ENCODE measurements at regions not wholly inside any gene's neighbourhood (a gene's known extent, or its start where the extent isn't known, plus 50 kb on each side); places are given as distances from the start of the nearest gene placed in this dataset.
"Not testable (repeated sequence)": the region's sequence is repeated elsewhere in the genome, so short reads cannot be mapped to it uniquely, and the experiment has no call there.

DNA sequence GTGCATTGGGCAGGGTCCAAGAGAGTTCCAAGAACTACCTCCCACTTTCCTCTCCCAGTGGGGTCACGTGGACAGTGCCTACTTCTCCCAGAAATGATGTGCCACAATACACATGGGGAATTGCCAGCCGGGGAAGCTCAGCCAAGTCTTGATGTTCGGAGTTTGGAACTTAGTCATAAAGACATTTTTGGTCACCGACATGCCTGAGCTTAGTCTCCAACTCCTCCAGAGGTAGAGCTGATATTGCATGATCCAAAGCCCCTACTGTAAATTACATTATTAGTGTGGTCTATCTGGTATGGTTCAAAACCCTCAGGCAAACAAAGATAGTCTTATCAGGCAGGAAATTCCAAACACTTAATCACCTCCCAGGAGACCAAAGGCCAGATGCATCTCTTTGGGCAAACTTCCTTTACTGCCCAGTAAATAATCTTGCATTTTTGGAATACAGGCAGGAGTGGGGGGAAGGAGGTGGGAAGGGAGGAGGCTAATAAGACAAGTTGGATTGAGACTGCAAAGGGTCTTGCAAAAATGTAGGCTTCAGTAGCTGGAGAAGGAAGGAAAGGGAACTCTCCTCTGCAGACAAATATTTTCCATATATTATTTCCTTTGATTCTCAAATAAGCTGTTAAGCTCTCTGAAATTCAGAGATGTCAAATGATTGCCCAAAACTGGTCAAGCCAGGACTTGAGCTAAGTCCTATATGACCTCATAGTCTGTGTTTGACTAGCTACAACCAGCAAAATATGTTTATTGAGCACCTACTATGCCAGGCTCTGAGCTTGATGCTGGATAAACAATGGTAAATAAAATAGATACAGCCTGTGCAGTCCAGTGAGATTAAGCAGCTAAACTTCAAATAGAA is 99.4 kb downstream of the DRD1 start:
- DNase-seq: no peak

DNA sequence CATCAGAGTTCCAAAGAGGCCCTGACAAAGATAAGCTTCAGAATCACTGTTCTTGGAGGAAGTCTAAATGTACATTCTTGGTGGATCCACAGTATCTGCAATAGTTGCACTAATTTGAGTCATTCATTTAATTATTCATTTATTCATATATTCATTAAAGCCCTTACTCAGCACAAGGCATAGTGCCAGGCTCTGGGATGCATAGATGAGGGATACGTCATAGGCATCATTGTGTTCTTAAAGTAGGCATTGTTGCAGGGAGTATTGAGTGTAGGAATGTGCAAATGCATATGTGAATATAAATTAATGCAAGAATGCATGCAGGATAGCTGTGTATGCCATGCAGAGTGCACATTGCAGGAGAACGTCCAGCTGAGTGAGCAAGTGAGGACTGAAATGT is 100.7 kb downstream of the DRD1 start:
- no peak for DNase-seq

DNA sequence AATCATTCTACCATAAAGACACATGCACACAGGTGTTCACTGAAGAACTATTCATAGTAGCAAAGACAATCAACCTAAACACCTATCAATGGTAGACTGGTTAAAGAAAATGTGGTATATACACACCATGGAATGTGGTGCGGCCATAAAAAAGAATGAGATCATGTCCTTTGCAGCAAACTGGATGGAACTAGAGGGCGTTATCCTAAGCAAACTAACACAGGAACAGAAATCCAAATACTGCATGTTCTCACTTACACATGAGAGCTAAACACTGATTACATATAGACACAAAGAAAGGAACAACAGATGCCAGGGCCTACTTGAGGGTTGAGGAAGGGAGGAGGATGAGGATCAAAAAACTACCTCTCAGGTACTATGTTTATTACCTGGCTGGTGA is 103.8 kb downstream of the DRD1 start:
- DNase-seq: no peak

DNA sequence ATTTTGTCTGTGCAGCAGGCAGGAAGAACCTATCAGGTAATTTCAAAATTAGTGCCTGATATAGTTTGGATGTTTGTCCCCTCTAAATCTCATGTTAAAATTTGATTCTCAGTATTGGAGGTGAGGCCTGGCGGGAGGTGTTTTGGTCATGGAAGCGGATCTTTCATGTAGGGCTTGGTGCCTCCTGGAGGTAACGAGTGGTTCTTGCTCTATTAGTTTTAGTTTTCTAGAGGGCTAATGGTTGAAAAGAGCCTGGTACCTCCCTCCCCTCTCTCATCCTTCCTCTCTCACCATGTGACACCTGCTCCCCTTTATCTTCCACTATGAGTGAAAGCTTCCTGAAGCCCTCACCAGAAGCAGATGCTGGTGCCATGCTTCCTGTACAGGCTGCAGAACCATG is 106.3 kb downstream of the DRD1 start:
- no peak for DNase-seq

DNA sequence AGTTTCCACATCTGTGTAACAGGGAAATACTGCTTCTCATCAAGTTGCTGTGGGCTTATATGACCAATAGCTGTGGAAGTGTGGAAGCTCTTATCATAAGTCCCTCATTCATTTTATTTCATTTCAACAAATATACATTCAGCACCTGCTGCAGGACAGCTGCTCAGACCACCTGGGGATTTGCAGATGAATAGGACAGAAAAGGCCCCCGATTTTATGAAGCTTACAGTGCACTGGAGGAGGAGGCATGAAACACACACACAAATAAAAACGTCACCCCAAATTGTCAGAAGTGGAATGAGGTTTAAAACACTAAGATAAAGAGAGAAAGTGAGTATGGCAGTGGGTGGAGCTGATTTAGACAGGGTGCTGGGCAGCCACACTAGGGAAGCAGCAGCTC is 107.2 kb downstream of the DRD1 start:
- DNase-seq: no peak

DNA sequence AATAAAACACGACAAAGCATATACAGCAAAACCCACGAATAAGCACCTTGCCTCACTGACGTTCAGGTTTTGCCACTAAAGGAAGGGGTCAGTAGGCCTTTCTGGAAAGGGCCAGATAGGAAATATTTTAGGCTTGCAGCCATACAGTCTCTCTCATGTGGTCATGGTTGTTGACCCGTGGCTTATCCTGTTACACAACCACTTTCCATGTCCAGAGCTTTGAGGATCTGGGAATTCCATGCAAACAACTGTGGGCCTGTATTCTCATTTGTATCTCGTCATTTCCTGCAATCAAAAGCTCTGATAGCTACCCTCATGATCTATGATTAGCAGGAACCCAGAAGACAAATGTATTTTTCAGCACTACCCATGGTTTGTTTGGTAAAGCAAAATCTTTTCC is 108.3 kb downstream of the DRD1 start:
- DNase-seq: no peak

DNA sequence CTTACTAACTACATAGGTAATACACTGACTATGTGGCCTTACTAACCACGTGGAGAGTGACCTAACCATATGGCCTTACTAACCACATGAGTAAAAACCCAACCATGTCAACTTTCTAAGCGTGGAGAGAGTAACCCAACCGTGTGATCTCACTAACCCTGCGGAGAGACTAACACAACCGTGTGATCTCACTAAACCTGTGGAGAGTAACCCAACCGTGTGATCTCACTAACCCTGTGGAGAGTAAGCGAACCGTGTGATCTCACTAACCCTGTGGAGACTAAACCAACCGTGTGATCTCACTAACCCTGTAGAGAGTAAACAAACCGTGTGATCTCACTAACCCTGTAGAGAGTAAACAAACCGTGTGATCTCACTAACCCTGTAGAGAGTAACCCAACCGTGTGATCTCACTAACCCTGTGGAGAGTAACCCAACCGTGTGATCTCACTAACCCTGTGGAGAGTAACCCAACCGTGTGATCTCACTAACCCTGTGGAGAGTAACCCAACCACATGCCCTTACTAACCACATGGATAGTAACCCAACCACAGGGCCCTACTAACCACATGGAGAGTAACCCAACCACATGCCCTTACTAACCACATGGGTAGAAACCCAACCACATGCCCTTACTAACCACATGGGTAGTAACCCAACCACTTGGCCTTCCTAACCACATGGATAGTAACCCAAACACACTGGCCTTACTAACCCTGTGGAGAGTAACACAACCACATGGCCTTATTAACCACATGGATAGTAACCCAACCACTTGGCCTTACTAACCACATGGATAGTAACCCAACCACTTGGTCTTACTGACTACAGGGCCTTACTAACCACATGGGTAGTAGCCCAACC is 112.6 kb downstream of the DRD1 start:
- DNase-seq: not testable (repeated sequence)

DNA sequence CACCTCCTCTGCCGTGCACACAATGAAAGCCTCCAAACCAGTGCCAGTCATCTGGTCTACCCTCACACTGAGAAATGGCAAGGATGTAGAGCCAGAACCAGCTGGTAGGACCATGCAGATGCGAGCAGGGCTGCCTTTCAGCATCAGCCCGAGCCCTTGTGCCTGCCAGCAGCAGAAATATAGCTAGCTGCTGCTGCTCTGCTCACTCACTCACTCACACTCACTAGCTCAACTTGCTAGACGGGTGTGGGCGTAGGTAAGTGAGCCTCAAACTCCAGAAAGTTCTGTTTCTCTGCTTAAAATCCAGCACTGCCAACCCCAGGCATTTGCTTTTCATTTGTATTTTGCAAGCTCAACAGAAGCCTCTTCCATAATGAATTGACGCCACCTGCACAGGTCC is 114.0 kb downstream of the DRD1 start:
- DNase-seq: no peak

DNA sequence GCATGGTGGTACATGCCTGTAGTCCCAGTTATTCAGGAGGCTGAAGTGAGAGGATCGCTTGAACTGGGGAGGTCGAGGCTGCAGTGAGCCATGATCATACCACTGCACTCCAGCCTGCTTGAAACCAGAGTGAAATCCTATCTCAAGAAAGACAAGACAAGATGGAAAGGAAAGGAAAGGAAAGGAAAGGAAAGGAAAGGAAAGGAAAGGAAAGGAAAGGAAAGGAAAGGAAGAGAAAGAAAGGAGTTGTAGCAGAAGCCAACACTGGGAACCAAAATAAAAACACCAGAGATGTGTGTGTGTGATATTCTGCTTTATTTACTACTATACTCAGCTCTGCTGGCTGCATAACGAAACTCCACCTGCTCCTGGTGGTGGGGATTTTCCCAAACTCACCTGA is 115.3 kb downstream of the DRD1 start:
- DNase-seq: no peak

DNA sequence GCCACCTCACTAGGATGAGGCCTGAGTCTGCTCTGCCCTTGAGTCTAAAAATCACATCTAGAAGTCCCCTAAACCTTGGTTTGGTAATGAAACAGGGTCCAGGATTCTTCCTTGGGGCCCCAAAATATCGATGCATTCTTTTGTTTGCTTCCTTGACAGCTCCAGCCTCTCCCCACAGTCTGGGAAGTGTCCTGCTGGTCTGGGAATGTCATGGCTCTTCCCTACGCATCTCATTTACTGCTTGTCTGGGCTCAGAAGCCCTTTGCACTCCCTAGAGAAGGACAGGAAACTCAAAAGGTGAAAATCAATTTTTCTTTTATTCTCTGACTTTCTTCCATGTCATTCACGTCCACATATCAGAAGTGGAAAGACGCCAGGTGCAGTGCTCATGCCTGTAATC is 115.8 kb downstream of the DRD1 start:
- no peak for DNase-seq

DNA sequence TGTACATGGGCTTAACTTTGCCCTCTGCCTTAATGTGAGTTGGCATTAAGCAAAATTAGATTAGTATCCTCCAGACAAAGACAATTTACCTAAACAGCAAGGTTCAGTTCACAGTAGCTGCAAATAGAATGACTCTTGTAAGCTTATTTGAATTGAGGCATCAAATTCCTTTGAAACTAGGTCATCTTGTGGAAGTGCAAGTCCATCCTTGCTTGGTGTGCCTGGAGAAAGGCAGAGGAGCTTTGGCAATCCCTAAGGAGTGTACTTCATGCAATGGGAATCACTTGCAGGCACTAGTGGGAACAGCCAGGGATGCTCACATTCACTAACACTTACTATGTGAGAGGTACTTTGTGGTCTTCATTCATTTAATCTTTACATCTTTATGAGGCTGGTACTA is 118.3 kb downstream of the DRD1 start:
- DNase-seq: no peak

DNA sequence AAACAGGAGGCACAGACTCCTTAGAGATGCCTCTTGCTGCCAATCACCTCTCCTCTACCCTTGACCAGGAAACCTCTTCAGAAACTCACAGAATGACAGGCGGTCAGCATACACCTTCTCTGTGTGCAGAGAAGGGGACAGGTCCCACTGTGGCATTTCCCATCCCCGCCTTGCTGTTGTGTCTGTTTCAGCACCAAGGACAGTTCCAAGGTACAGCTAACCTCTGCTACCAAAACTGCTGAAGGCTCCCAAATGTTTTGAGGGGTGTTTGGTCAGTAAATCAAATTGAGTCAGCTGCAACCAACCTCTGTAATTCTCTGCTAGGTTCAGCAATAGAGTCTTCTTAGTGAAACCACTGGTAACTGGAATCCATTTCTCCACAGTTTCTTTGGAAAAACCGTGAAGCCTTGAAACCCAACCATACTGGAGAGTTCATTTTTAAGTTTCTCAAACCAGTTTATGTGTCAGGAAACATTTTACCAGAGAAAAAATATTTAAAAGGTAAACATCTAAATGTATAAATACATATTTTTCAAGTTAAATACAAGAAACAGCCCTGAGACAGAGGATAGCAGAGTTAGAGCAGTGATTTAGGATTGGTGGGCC is 122.0 kb downstream of the DRD1 start:
- DNase-seq: no peak

DNA sequence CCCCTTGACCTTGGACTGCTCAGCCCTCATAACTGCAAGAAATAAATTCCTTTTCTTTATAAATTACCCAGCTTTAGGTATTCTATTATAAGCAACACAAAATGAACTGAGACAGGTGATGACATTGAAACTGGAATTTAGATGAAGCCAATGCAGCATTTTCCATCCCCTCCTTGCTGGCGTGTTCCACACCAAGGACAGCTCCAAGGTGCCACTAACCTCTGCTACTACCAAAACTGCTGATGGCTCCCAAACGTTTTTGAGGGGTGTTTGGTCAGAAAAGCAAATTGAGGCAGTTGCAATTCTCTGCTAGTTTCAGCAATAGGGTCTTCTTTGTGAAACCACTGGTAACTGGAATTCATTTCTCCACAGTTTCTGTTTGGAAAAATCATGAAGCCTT is 124.8 kb downstream of the DRD1 start:
- DNase-seq: no peak

DNA sequence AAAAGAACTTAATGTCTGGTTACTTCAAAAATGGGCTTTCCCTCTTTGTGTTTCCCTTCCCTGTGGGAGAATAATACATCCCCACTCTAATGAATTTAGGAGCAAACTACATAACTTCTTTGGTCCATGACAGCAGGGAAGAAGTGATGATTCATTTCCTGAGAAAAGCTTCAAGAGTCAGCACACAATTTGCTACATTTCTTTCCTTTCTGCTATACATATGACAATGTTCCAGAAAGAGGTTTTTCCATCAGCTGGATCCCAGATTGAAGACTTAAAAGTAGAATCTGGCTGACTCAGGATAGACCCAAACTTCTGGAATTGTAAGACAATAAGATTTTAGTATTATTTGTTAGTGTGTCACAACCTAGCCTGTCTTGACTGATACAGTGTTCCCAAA is 126.1 kb downstream of the DRD1 start:
- no peak for DNase-seq

DNA sequence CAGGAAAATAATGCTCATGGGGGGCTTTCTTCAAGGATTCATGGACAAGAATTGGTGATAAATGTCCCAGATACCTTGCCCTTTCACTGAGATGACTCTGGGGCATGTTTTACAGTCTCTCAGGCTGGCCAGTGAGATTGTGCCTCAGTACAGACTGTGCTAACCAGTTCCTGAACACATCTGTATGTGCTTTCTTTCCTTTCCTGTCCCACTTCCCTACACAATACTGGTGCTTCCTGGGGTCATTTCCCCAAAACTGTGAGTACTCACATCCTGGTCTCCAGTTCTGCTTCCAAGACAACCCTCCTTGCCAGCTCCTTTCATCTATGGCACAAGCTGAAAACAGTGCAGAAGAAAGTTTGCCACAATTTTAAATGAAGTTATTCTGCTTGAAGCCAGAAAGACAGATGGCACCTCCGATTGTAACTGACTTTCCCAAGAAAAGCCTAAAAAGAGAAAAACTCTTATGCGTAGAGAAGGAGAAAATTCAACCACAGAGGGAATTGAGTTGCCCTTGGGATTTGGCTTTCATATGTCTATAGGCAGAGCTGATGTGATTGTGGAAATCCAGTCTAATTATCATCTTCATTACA is 134.7 kb downstream of the DRD1 start:
- DNase-seq: no peak

DNA sequence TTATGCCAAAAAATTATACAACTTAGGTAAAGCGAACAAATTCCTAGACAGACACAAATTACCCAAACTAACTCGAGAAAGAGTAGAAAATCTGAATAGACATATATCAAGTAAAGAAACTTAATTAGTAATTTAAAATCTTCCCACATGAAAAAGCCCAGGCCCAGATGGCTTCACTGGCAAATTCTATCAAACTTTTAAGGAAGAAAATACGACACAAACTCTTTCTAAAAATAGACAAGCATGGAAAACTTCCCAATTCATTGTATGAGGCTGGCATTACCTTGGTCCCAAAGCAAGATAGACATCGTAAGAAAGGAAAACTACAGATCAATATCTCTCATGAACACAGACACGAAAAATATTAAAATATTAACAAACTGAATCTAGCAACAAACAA is 135.3 kb downstream of the DRD1 start:
- DNase-seq: no peak

DNA sequence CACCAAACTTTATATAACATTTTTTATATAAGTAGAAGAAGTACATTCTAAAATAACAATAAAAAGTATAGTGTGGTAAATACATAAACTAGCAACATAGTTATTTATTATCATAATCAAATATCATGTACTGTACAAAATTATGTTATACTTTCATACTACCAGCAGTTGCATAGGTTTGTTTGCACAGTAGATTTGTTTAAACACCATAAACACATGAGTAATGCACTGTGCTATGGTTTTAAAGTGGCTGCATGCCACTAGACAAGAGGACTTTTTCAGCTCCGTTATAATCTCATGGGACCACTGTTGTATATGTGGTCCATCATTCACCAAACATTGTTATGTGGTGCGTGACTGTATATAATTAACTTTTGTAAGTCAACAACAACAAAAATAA is 137.6 kb downstream of the DRD1 start:
- DNase-seq: no peak

DNA sequence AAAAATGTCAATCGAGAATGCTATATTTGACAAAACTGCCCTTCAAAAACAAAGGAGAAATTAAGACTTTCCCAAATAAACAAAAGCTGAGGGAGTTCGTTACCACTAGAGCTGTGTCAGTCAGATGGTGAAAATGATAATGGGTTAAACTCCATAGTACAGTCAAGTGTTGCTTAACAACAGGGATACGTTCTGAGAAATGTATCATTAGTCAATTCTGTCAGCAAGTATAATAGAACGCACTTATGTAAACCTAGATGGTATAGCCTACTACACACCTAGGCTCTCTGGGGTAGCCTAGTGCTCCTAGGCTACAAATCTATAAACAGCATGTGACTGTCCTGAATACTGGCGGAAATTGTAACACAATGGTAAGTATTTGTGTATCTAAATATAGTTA is 138.7 kb downstream of the DRD1 start:
- no peak for DNase-seq

DNA sequence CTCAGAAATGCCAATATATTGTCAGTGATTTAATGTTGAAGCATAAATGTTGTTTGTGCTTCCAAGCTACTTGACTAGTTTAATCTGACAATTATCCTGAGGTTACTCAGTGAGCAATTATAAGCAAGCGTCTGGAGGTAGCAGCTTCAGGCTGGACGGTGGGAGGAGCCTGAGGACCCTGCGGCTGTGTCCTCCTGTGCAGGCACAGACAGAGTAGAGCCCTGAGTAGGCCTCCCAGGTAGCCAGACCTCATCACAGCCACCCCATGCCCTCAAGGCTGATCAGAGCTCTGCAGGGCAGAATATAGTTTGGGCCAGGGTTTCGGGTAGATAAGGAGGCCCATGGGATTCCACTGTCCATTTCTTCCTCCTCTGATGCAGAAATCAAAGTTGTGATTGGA is 153.6 kb downstream of the DRD1 start:
- no peak for DNase-seq

DNA sequence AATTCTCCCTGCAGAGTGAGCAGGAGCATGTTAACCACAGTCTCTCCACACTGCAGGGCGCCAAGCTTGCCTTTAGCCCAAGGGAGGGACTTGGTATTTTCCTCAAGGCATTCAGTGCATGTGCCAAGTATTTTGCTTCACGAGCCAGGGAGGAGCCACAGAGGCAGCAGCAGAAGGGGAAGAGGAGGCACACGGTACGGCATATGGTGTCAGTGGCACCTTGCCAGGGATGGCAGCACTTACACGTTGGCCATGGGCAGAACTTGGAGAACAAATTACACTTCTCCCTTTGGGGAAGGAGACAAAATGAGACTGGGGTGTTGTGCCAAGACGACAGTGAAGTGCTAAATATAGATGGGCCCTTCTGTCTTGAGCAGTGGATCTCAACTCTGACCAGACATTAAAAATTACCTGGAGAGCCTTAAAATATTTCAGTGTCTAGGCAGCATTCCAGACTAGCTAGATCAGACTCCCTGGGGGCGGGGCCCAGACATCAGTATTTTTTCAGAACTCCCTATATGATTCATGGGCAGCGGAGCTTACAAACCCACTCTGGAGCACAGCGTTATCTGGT is 155.8 kb downstream of the DRD1 start:
- DNase-seq: no peak

DNA sequence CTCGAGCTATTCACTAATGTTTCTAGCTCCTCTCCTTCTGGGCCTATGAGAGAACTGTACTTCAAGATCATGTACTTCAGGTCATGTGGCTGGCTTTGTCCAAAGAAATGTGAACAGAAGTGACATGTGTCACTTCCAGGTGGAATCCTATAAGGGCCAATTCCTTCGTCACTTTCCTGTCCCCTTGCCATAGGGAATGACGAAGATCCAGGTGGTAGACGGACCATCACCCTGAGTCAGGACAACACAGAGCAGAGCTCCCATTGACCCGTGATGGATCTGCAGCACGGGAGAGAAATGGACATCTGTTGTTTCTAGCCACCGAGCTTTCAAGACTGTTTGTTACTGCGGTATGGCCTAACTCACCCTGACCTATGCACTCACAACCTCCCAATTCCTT is 157.0 kb downstream of the DRD1 start:
- no peak for DNase-seq

DNA sequence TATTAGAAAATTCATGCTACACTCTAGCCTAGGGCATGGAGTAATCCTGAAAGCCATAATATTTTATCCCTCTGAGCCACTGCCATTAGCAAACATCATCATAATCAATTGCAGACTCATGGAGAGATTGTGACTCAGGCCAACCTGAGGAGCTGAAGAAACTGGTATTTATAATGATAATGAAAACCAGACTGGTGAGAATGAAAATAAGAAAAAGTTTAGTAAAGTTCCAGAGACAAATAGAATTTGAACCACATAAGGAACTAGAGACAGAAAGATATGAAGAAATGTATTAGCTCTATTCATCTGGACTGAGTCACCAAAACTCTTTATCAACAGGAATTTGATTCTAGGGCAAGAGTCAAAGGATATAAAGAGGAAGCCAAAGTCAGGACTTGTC is 158.7 kb downstream of the DRD1 start:
- DNase-seq: no peak

DNA sequence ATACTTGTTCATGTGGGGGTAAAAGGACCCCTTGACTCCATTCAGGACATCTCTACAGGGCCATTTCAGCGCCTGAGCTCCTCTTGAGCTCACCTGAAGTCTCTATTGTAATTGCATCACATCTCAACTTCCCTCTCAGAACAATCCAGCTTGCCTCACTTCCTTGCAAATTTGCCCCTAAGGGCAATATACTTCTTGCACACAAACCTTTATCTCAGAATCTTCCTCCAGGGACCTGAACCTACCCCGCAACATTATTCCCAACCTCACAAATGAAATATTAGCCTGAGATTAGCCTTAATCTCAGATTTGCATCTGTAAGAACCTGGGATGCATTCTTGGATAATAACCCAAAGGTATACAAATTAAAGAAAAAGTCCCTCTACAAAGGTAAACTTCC is 159.2 kb downstream of the DRD1 start:
- DNase-seq: no peak
